ENCODE measurements at regions not wholly inside any gene's neighbourhood (a gene's known extent, or its start where the extent isn't known, plus 50 kb on each side); places are given as distances from the start of the nearest gene placed in this dataset.
"Not testable (repeated sequence)": the region's sequence is repeated elsewhere in the genome, so short reads cannot be mapped to it uniquely, and the experiment has no call there.

DNA sequence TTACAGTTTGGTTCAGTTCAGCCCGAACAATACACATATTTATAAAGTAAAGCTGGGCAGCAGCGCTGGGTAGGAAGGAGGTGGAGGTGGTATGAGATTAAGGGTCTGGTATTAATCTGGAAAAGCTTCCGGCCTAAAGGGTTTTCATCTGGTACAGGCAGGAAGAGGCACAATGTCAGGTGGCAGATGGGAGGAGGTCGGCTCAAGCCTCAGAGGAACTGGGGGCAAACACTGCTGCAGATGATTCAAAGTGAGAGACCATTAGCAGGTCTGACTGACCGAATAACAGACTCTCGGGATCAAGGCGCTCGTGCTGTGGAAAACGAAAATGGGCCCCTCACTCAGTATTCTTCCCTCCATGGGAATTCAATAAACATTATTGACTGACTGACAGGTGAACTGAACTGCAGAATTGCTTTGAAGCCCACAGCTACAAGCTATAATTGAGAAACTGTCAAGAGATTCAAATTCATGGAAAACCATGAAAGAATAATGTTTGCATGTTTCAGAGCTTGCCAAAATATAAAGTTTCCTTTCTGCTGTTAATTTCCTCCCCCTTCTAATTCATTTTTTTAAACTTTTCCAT, 75.3 kb downstream of the TMEM167A start:
- no peak for DNase-seq

GRCh38 chr5:83000922-83001321, 76.3 kb downstream of the TMEM167A start:
- no peak for DNase-seq

GRCh38 chr5:83000428-83000827, 76.8 kb downstream of the TMEM167A start:
- DNase-seq, result no peak

DNA sequence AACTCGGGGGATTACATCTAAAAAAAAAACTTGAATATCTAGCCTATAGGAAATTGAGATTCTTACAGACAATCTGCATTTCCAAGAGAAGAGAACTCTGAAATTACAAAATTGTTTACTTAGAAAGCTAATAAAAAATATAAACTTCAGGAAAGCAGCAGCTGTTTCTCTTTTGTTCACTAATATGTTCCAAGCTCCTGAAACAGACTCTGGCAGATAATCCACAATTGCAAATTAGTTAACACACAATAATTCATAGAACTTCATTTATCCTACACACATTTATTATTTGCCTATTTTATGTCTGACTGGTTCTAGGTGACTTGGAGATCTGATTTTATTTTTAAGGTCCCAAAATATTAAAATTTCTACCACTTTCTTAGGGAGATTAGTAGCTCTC, 83.8 kb downstream of the TMEM167A start:
- DNase-seq, result no peak

DNA sequence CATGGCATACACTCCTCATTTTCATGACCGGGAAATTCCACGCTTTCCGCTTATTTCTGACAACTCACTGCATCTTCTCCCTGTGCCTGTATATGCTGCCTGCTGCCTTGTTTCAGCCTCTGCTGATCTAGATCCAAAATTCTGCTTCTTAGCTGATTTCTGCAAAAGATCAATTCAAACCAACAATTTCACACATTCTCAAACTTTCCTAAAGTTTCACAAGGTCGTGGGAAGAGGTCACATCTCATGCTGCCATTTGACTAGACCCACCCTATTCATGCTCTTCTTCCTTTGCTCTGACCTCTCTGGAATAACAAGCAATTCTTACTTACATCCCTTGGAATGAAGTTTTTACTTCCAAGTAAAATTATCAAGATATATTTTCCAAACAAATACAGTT, 84.5 kb downstream of the TMEM167A start:
- no peak for DNase-seq

GRCh38 chr5:82991678-82992323, 85.4 kb downstream of the TMEM167A start:
- no peak for DNase-seq

DNA sequence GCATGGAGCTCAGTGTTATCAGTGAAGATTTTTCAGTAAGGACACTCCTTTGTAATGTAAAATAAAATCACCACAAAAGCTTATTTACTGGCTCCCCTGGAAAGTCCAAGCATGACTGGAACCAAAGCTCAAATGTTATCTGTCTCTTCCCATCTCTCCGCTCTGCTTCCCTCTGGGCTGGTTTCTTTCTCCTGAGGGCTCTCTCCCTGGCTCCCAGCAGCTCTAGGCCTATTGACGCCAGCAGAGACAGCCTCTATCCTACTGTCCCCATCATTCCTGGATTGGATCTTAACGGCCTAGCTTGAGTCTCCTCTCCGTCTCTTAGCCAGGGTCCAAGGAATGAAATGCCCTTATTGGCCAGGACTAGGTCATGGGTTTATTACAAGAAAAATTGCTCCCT, 86.1 kb downstream of the TMEM167A start:
- DNase-seq, result no peak

GRCh38 chr5:82987188-82987587, 90.0 kb downstream of the TMEM167A start:
- no peak for DNase-seq

DNA sequence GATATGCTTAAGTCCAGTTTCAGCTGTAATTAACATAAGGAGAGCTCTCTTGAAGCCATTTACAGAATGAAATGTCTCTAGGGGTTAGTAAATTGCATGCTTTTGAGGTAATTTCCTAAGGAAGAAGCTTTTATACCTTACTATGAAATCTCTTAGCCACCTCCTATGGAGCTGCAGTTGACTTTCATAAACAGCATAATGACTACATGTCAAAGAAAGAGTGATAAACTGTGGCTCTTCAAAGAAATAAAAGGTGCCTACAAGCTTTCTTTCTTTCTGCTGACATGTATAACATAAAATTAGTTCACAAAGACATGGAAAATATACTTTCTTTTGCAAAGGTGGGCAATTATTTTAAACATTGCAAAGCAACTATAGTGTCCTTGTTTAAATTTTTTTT, 90.8 kb downstream of the TMEM167A start:
- DNase-seq, result no peak

- DNase-seq, result no peak
Measured at GRCh38 chr5:82985763-82986162, 91.4 kb downstream of the TMEM167A start.

DNA sequence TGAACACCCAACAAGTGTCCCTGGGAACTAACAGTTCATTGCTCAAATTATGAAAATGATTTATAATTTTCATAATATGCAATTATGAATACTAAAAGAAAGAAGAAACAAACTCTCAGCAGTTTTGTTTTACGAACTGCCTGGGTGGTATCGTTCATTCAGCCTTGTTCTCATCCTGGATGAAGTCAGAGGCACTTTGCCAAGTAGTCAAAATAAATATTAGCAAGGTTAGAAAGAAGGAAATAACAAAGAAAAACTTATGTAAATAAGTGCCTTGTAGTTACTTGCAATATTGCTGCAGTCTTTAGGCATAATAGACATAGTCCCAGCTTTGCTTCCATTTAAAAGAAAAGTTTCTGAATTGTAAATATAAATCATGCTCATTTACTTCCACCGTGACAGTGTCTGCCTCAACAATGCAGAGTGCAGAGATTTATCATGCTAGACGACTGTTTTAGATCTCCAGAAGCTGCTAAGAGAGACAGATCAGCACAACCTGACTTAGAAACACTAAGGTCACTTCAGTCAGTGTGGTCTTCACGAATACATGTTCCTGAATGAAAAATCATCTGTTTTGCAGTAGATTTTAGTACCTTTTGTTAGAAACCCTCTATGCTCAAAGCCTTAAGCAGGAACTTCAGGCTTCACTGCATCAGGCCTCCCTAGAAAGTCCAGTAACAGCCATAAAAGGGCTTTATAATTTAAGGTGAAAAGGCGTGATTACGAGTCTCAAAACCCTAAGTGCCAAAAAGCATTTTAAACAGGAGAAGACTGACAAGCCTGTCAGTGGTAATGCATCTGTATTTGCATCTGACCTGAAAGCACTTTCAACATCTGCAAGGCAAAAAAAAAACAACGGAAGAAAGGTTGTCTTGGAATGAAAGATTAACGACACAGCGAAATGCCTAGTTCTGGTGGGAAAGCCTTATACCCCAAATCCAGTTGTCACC, 92.1 kb downstream of the TMEM167A start:
- no peak for DNase-seq

DNA sequence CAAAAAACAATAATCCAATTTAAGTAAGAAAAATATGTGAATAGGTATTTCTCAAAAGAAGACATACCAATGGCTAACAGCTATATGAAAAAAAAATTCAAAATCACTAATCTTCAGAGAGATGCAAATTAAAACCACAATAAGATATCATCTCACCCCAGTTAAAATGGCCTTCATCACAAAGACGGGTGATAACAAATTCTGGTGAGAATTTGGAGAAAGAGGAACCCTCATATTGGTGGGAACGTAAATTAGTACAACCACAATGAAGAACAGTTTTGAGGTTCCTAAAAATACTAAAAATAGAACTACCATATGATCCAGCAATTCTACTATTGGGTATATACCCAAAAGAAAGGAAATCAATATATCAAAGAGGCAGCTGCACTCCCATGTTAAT, 94.3 kb downstream of the TMEM167A start:
- no peak for DNase-seq

DNA sequence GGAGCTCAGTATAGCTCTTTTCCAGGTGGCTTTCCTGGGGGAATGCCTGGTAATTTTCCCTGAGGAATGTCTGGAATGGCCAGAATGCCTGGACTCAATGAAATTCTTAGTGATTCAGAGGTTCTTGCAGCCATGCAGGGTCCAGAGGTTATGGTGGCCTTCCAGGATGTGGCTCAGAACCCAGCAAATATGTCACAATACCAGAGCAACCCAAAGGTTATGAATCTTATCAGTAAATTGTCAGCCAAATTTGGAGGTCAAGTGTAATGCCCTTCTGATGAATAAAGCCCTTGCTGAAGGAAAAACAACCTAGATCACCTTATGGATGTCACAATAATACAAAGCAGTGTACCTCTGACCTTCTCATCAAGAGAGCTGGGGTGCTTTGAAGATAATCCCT, 100.3 kb downstream of the TMEM167A start:
- not testable (repeated sequence) for DNase-seq

GRCh38 chr5:82975812-82976211, 101.4 kb downstream of the TMEM167A start:
- DNase-seq, result no peak

DNA sequence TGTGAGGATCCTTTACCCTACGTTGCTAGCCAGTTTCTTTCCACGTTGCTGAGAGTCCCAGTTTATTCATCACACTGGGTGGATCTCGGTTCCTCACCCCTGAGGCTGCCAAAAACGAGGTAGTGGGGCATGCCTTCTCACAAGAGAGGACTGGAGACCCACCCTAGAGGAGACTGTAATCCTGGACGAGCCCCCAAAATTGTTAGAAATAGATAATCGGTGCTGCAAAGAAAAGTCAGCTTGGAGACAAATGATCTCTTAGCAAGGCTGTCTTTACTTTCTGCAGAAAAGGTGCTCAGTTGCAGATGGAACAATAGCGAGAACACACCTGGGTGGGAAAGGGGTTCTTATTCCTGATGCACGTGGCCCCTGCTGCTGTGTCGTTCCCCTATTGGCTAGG, 101.8 kb downstream of the TMEM167A start:
- no peak for DNase-seq

- DNase-seq, result not testable (repeated sequence)
Measured at GRCh38 chr5:82974346-82974745, 102.8 kb downstream of the TMEM167A start.

DNA sequence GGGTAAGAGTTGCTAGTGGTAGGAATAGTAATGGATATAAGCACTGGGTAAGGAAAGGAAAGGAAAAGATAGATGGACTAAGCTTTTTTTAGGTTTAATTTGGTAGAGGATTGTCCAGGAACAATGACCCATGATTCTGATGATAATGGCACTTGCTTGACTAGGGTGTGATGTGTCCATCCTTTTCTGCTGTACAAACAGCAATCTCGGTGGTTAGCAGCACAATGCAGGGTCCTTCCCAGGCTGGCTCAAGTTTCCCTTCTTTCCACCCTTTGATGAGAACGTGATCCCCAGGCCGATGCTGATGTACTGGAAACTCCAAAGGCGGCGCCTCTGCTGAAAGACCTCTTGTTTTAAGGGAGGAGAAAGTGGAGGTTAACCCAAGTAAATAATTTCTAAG, 105.3 kb downstream of the TMEM167A start:
- no peak for DNase-seq

- DNase-seq, result not testable (repeated sequence)
Measured at GRCh38 chr5:82971034-82971806, 106.0 kb downstream of the TMEM167A start.

DNA sequence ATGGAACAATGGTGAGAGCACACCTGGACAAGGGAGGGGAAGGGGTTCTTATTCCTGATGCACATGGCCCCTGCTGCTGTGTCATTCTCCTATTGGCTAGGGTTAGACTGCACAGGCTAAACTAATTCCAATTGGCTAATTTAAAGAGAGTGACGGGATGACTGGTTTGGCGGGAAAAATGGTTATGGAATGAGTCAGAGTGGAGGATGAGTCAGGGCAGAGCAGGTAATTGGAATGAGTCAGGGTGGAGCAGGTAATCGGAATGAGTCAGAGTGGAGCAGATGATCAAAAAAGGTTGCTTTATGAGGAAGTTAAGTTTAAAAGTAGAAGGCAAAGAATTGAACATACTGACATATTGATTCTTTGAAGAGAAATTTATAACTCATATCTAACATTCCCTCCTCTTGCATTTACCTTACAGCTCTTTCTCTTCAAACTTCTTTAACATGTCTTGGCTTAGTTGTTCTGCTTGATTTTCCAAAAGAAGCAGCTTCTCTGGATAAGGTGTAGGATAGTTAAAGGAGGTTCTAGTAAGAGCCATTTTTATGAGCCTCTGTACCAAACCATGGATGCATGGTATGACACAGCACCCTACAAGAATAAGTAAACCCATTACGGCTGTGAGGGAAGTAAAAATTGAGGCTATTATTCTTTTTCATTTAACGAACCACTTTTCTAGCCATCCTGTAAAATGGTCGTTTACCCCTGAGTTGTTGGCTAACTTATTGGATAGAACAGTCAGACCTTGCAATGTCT, 107.8 kb downstream of the TMEM167A start:
- not testable (repeated sequence) for DNase-seq

DNA sequence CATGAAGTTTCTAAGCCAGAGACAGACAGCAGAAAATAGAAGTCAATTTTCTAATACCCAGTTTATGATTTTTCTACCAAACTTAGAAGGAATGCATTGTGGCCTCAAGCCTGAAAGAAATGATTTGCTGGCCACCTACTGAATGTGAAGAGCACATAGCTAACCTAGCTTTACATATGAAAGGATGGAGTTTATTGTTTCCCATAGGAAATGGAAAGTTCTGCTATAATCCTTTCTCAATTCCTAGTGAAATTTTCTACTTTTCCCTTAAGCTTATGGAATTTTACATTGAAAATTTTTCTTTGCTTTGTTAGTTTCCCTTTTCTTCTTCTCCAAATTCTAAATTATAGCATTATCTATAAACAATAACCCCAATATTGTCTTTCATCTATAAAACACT, 110.1 kb downstream of the TMEM167A start:
- DNase-seq, result no peak

GRCh38 chr5:82959466-82959865, 117.7 kb downstream of the TMEM167A start:
- DNase-seq, result no peak

DNA sequence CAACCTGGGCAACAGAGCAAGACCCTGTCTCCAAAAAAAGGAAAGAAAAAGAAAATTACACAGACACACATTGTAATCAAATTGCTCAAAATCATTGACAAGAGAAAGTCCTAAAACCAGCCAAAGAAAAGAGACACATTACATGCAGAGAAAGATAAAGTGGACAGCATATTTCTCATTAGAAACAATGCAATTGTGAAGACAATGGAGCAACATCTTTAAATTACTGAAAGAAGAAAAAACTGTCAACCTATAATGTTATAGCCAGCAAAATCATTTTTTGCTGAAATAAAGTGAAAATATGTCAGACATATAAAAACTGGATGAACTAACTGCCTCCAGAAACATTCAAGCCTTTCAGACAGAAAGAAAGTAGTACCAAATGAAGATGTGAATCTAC, 120.6 kb downstream of the TMEM167A start:
- no peak for DNase-seq

Measured in OCI-M1 (cell line).